ENCODE measurements at regions not wholly inside any gene's neighbourhood (a gene's known extent, or its start where the extent isn't known, plus 50 kb on each side); places are given as distances from the start of the nearest gene placed in this dataset.

- Mint-ChIP-seq H3K36me3 (ENCODE audit: low read depth) (no peaks in the 10 kb centered on the region), H3K9me3 (no peaks in the 10 kb centered on the region), H3K4me1 (ENCODE audit: low read depth) (peaks cover 14% of the 10 kb centered on the region), H3K27ac (no peak overlapping the region), H3K27me3 (no peaks in the 10 kb centered on the region), H3K4me3 (no peak overlapping the region)
- intact Hi-C loops (cut with micrococcal nuclease), result no loop called here
Measured at GRCh38 chr1:67630438-67631045, 54.5 kb upstream of the GADD45A start.

GRCh38 chr1:67632356-67632755 is 52.6 kb upstream of the GADD45A start:
- Mint-ChIP-seq H3K36me3 (ENCODE audit: low read depth) (no peaks in the 10 kb centered on the region), H3K27ac (no peak overlapping the region), H3K27me3 (no peaks in the 10 kb centered on the region), H3K4me3 (no peak overlapping the region), H3K9me3 (no peaks in the 10 kb centered on the region), H3K4me1 (ENCODE audit: low read depth) (peaks cover 18% of the 10 kb centered on the region)
- intact Hi-C loops (cut with micrococcal nuclease), result no loop called here

DNA sequence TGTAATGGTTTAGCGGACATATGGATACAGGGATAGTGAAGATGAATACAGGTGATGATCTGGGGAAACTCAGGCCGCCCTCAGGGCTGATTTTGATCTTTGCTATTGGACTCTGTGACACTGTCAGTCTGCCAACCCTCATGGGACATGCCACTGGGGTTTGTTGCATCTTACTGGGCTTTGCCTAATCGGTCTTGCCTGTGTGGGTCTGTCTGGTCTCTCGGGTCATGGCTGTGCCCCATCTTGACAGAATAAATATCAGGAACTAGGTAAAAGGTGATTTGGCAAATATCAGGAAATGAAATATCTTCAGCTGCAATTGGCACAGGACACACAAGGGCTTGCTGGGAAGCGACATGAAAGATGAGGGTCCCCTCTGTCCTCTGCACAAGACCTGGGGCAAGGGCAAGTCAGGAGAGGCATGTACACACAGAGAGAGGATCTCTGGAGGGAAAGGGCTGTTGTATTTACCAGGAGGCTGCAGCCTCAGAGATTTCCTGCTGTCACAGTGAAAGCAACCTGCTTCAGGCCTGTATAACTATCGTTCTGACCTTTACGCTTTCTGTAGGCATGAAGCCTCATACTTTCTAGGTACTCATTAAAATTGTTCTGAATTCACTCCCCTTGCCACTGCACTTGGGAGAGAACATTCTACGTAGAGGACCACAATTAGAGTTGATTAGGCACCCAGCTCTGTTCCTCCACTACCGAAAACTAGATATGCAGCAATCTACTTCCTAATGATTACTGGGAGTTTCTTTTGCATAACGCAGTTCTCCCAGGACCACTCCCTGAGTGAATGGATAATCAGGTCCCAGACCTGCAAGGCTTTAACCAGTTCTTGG is 52.0 kb upstream of the GADD45A start:
- no peaks in the 10 kb centered on the region for H3K27me3 Mint-ChIP-seq
- H3K36me3 Mint-ChIP-seq (ENCODE audit: low read depth), result no peaks in the 10 kb centered on the region
- intact Hi-C loops (cut with micrococcal nuclease), result no loop called here
- H3K9me3 Mint-ChIP-seq, result no peaks in the 10 kb centered on the region
- H3K4me1 Mint-ChIP-seq (ENCODE audit: low read depth), result peaks cover 18% of the 10 kb centered on the region
- H3K4me3 Mint-ChIP-seq, result no peak overlapping the region
- H3K27ac Mint-ChIP-seq, result no peak overlapping the region

DNA sequence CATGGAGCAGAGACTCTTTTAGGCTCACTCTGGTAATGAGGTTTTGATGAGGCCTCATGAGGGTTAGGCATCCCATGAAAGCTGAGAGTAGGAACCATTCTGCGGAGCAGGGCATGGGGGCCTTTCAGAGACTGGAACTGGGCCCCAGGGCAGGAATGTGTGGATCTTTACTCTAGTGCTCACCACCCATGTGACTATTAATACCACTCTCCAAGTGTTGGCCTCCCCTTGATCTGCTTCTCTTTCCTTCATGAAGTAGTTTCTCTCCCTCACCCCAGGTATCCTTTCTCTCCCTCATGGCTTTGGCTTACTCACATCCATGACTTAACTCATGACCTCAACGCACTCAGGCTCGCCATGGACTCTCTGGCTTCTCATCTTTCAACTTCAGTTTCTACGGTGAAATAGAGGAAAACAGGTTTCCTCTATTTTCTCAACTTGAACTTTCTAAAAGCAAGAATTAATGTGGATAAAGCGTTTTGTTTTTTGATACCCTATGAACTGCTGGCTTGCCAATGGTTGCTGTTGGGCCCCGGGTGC is 50.5 kb upstream of the GADD45A start:
- intact Hi-C loops (cut with micrococcal nuclease), result no loop called here
- peak overlapping the region; percentile 14 for H3K27ac Mint-ChIP-seq
- H3K4me3 Mint-ChIP-seq, result no peak overlapping the region
- H3K9me3 Mint-ChIP-seq, result no peaks in the 10 kb centered on the region
- H3K36me3 Mint-ChIP-seq (ENCODE audit: low read depth), result no peaks in the 10 kb centered on the region
- H3K4me1 Mint-ChIP-seq (ENCODE audit: low read depth), result peaks cover 18% of the 10 kb centered on the region
- no peaks in the 10 kb centered on the region for H3K27me3 Mint-ChIP-seq

- Mint-ChIP-seq H3K4me1 (ENCODE audit: low read depth) (peaks cover 18% of the 10 kb centered on the region), H3K9me3 (no peaks in the 10 kb centered on the region), H3K4me3 (no peak overlapping the region), H3K36me3 (ENCODE audit: low read depth) (no peaks in the 10 kb centered on the region), H3K27me3 (no peaks in the 10 kb centered on the region), H3K27ac (peak overlapping the region; percentile 25)
- intact Hi-C loops (cut with micrococcal nuclease), result no loop called here
Measured at GRCh38 chr1:67635055-67635809, 49.8 kb upstream of the GADD45A start.

Measured in dendritic cell treated with granulocyte-macrophage colony-stimulating factor and Interleukin-4, amounts not matched to agents 40 ng/mL and 50 ng/mL, for 4 days (primary cell).